Activated T-cell treated with anti-CD3 and anti-CD28 coated beads for 24 hours (primary cell): ENCODE measurements at regions not wholly inside any gene's neighbourhood (a gene's known extent, or its start where the extent isn't known, plus 50 kb on each side); places are given as distances from the start of the nearest gene placed in this dataset.
"Not testable (repeated sequence)": the region's sequence is repeated elsewhere in the genome, so short reads cannot be mapped to it uniquely, and the experiment has no call there.

Experiments
- DNase-seq: peaks from one replicate; pipeline ENCODE4 v3.0.0-alpha.2; 2020; ENCODE audit warnings: low read depth

DNA sequence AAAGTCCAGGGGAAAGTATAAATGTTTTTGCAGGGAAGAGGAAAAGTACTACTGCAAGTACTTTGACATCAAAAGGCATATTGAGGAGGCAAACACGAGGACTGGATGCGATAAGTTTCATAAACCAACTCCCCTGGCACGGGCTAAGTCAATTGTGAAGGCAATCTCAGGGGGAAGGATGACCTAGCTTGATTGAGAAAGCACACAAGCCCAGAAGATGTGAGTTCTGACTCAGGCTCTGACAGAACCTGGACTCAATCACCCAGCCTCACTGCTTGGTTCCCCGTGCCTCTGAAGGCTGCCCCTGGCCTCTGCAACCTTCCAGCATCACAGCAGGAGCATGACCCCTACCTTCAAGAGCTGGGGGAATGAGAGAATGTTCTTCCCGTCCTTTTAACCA lies 93.2 kb upstream of the ZNF438 start:
- no peak for DNase-seq

DNA sequence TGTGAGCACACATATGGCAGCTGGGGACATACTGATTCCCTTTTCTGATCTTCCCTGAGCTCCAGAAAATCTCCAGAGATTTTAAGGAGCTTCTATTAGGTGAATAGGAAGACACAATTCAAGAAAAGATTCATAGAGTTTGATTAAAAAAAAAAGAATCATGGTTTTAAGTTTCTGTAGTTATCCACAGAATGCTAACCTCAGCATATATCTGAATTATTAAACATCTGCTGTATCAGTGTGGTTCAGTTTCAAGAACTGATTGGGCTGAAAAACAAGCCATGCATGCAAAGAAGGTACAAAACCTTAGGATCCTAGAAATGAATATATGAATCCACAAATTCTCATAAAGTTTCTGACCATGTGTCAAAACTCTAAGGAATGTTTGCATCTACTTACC lies 94.1 kb upstream of the ZNF438 start:
- DNase-seq: no peak

DNA sequence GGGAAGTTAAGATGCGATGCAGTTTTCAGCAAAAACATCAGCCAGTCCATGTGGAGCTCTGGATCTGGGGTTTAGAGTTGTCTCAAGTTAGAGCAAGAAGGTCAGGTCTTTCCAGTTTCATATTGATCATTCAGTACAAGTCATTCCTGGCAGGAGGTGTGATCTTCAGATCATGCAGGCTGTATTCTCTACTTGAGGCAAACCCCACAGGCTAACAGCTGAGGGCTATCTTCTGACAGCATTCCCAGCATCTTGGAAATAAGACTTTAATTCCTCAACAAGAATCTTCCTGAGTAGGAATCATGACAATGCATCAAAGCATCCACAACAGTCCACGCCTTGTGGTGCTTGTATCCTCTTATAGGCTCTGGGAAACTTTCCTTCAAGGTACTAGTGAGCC lies 94.9 kb upstream of the ZNF438 start:
- DNase-seq: no peak

DNA sequence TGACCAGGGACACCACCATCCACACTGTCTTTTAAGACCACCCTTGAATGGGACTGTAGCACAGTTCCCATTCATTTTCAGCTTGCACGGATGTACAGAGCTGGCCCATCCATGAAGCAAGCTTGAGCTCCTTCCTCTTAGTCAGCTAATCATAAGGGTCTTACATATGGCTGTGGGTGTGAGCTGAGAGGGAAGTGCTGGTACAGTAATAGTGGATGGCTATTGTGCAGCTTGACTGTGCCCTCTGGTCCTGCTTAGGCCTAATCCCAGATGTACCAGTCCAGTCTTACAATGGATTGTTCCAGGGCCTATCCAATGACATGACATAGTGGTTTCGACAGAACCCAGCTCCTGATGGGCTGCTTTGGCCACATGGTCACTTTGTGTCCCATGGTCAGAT lies 96.9 kb upstream of the ZNF438 start:
- no peak for DNase-seq

DNA sequence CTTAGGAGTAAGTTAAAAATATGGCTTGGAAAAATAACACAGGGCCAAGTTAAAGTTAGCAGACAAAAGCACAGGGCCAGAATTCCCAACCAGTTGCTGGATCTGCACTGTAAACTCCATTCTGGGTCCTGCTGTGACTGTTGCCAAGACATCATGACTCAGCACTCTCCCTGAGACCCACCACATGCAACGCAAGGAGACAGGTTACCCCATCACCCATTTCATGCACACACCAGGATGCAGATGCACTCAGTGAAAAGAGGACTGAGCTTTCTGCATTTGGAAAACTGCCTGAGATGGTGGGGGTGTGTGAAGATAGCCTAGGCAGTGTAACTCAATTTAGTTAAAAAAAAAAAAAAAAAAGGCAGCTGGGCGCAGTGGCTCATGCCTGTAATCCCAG lies 97.6 kb upstream of the ZNF438 start:
- no peak for DNase-seq

DNA sequence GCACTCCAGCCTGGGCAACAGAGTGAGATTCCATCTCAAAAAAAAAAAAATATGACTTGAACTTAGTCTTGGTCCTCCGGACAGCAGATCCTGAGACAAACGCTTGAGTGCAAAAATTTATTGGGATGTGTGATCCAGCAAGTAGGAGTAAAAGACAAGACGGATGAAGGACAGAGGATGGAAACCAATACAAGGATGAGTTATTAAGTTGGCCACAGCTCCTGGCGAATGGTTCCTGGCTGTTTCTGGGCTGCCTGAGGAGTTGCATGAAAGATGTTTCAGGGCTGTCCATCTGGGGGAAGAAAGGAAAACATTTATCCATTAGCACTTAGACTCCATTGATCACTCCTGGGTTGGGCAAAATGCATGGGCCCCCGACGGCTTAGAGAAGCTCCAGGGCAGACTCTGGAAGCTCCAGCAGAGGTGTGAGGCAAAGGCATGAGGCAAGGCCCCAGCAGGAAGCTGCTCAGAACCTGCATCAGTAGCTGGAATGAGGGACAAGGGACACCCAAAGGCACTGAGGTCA lies 98.3 kb upstream of the ZNF438 start:
- DNase-seq: no peak

DNA sequence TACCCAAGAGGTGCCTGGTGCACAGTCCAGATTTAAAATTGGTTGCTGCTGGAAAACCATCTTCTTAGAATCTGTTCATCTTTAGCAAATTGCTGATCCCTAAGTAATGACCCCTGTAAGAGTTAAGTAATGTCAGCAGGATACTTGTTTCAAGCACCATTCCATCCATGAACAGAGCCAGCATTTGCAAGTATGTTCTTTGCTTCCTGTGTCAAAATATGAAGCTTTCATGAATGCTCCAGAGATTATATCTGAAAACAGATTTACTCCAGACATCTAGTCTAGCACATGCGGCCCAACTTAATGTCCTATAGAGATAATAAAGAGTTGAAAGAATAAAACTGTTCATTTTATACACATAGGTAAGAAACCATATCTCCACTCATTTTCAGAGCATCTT lies 98.7 kb upstream of the ZNF438 start:
- no peak for DNase-seq

DNA sequence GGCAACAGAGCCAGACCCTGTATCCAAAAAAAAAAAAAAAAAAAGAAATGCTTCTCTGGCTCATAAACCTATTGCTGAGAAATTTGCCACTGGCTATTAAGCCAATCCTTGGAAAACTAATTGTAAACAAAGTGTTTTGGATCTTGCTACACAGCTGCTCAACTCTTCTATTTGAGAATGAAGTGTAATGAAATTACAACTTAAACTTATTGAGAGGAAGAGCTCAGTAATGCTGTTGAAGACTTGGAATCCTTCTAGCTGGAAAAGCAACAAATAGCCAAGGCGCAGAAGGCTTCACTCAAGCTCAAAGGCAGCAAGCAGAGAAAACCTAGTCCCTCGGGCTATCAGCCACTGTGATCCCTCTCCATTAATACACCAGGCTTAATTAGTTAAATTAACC lies 99.6 kb upstream of the ZNF438 start:
- no peak for DNase-seq

DNA sequence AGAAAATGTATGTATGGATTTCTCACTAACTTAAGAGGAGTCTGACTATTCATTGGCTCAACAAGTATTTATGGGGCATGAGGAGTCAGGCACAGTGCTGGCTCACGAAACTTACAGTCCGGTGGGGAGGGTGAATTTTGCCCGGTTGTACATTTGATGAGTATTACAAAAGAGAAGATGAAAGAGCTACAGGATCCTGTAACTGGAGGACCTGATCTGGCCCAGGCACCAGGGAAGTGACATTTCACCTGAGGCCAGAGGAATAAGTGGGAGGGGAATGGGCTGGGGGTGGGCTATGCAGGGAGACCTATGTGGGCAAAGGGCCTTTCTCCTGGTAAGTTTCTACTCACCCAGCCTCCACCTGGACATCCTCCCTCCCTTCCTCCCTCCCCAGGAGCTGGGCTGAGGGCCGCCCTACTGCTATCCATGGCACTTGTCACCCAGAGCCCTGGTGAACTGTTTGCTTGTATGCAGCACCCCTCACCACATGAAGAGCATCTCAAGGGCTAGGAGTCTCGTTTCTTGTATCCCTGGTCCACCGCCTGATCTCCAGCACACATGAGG lies 101.1 kb upstream of the ZNF438 start:
- no peak for DNase-seq

DNA sequence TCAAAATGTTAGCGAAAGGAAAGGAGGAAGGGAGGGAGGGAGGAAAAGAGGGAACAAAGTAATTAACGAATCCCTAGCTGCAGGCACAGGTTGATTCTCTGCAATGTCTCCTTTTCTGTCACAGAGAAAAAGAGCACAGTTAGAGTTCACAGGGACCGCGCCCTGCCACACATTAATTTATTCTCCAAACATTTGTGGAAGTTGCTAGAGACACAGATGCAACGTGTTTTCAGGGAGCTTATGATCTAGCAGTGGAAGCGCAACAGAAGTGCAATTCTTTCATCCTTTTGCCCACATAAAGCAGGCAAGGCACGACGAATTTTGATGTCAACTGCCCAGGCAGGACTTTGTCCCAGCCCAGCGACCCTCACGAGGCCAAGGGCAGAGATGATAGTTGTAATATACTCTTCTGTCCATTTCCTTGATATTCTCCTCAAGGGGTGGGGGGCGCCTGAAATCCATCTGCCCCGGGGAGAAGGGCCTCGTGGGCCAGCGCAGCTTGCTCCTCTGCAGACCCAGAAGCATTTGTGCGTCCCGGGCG lies 101.7 kb upstream of the ZNF438 start:
- DNase-seq: no peak

DNA sequence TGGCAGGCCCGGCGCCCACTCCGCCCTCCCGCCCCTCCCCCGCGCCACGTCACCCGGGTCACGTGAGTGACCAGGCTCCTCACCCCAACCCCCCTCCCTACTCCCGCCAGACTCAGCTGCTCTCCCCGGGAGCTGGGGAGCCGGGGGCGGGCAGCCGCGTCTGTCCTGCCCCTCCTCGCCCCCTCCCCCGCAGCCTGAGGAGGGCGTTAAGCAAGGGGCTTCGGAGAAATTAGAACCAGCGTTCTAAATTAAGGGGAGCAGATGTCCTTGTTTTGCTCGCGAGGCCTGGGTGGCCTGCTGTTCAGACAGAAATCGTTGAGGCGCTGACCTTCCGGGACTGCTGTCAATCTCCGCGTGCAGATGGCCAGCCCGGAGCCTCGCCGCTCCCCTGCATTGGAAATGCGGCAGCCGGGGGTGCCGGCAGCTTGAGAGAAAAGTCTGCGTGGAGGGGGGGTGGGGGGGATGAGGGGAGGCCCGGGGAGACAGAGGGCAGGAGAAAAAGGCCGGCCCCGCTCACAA lies 102.2 kb upstream of the ZNF438 start:
- DNase-seq: peak; percentile 59

DNA sequence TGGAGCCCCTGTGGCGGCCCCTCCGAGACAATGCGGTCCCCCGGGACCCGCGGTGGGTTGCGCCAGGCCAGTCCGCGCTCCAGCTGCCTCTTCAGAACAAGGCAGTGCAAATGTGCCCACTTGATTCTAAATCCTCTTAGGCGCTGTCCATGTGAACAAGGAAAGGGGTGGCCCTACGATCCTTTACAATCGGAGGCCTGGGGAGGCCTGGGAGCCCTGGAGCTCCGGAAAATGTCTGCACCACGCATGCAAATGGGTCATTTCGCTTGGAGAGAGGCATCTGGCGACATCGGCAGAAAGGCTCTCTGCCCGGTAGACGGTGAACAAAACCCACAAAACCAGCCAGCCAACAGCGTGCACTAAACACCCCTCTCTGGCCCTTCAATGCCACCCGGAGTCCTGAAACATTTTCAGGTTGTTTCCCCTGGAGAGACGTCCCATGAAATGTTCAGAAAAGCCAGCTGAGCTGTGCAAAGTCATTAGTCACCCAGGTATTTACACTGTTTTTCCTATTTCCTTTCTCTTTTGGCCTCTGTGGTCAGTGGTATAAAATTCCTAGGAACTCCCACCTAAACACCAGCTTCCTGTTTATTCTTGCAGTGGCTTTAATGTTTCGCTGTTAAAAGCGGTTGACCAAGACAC lies 102.8 kb upstream of the ZNF438 start:
- peak; percentile 16 for DNase-seq

DNA sequence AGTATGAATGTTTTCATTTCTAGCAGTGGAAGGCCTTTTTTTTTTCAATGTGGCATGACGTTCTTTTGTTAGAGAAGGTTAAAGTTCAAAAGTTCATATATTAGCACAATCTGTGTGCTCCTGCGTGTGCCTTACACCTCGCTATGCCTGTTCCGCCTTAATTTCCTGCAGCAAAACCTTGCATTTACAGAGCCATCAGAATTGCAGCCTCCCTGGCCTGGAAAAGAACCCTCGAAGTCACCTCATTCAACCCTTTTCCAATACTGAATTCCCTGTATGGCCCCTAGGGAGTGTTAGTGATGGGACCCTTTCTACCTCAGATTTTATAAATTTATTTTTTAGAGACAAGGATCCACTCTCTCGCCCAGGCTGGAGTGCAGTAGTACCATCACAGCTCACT lies 103.5 kb upstream of the ZNF438 start:
- no peak for DNase-seq

DNA sequence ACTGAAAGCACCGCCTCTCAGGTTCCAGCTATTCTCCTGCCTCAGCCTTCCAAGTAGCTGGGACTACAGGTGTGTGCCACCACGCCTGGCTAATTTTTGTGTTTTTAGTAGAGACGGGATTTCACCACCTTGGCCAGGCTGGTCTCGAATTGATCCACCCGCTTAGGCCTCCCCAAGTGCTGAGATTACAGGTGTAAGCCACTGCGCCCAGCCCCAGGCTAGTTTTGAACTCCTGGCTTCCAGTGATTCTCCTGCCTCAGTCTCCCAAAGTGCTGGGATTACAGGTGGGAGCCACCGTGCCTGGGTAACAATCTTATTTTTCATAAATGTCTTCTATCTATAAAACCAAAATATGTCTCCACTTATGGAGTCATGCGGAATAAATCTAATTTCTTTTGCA lies 104.1 kb upstream of the ZNF438 start:
- DNase-seq: not testable (repeated sequence)

DNA sequence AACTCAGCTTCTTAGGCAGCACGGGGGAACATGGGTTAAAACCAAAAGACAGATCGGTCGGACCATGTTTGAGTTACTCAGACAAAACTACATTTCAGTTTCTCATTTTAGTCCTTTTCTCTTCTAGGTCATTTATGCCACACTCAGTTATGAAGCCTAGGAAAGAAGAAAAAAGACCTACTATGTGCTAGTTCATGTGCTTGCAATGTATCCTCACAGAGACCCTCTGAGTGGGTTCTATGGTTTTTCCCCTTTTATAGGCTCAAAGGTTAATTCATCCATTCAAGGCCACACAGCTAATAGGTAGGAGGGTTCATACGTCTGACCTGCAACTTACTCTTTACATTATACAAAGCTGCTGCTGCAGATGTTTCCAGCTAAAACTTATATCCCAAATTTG lies 104.7 kb upstream of the ZNF438 start:
- DNase-seq: no peak

DNA sequence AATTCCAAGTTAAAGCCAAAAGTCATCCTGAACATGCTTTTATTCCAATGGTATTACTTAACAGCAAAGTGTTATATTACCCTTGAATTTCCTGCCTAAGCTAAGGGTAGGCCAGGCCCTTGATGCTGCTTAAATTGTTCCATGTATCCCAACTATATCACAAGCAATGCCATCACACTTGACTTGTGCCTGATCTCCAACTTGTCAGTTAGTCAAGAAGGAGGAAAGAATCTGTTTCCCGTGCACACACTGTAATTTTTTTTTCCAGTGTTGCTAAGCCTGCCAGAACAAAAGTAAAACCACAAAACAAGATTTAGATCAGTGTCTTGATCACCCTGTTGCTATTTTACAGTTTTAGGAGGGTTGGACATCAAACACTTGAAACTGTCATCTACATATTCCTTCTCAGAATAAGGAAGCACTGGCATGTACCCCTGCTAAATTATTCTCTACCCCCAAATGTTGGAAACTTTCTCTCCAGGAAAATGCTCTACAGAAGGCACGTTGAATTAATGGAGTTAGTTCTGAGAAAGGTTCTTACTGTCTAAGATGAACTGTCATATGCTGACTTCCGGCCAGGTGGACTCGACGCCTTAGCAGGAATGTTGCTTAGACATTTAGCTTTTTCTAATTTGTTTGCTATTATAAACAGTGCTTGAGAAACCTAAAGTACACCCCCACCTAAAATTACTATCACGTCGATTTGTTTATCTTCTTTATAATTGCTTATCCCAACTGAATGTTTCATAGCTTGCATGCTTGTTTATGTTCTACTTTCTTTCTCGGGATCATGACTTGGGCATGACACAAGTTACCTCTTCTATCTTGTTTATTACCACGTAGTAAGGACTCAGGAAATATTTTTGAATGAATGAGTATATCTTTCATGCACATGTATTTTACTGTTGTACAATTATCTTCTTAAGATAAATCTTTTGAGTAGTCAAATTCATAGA lies 105.5 kb upstream of the ZNF438 start:
- DNase-seq: no peak

DNA sequence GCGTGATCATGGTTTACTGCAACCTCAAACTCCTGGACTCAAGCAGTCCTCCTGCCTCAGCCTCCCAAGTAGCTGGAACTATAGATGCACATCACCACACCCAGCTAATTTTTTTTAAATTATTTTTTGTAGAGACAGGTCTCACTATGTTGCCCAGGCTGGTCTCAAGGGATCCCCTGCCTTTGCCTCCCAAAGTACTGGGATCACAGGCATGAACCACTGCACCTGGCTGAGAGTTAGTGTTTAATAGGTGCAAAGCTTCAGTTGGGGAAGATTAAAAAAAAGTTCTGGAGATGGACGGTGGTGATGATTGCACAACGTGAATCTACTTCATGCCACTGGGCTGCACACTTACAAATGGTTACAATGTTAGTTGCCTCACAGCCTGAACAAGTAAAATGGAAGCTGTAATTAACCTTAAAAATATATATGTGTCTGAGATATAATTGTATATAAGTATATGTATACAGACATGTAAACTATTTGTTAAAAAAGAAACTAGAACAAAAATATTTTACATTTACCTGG lies 106.4 kb upstream of the ZNF438 start:
- no peak for DNase-seq

DNA sequence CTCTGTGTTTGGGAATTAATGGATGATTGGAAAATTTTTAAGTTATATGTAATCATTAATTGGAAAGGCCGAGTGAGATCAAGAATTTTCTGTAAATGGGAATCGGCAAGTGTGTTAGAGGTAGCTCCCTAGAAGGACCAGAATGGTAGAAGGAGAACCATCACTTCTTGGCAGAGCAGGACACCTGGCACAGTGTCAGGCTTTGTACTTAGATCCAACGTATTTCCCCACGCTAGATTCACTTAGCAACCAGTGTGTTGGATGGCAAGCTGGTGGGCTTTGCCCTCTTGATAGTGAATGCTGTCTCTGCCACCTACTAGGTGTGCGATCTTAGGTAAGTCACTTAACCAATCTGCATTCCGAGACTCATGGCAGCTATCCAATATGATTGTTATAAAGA lies 107.8 kb upstream of the ZNF438 start:
- DNase-seq: no peak

DNA sequence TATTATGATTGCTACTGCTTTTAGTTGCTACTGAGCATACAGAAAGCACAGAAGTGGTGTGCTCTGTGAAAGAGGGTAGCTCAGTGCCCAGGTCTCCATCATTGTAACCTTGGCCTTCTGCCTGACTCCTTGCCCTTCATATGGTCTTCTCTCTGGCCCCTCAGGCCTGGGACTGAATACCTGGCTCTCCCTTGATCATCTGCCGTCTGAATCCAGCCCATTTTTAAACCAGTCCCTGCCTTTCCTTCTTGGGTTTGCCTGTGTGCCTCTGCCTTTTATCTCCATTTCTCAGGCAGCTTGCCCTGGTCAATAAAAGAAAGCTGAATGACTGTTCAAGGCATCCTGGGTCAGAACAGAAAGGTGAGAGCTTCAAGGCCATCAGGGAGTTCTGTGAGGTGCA lies 109.1 kb upstream of the ZNF438 start:
- no peak for DNase-seq

DNA sequence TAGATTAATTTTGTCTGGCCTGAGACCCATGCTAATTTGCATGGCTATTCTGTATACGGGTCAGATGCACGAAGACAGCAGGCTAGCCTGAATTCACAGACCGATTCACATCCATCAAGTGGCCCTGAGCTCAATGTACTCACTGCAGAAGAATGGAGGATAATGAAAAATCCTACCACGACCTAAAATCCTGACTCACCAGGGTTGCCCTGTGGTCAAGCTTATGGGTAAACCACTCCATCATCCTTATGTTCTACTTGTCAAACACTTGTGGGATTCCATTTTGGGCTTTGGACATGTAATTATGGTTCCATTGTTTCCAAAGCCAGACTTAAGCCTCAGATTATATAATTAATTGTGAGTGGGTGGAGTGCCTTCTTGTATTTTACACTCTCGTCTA lies 110.4 kb upstream of the ZNF438 start:
- no peak for DNase-seq

DNA sequence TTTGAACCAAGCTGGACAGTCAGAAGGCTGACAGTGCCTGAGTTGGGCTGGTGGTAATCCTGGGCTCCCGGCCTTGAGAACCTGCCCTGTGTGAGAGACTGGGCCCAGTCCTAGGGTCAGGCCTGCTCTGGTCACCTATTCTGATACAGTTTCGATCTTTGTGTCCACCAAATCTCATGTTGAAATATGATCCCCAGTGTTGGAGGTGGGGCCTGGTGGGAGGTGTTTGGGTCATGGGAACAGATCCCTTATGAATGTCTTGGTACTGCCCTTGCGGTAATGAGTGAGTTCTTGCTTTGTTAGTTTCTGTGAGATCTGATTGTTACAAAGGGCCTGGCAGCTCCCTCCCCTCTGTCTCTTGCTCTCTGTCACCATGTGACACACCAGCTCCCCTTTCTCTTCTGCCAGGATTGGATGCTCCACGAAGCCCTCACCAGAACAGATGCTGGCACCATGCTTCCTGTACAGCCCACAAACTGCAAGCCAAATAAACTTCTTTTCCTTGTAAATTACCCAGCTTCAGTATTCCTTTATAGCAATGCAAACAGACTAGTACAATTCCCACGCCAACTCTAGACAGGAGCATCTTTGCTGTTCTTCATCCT lies 111.8 kb upstream of the ZNF438 start:
- DNase-seq: no peak

DNA sequence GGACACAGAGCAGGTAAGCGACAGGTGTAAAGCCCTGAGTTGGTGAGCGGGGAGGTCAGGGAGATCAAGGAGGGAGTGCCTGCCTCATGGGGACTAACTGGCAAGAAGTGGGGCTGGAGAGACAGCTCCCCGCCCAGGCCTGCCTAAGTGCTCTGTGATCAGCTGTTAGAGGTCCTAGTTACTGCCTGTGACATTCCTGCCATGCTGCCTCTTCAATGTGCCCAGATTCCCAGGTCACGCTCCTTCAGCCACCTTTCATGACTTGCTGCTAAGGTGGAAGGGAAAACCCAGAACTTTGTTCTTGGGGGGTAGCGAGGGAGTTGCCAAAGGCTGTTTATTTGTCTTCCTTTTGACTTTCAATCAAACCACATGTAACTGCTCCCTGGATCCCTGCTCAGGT lies 114.3 kb upstream of the ZNF438 start:
- DNase-seq: no peak
